ENCODE measurements at regions not wholly inside any gene's neighbourhood (a gene's known extent, or its start where the extent isn't known, plus 50 kb on each side); places are given as distances from the start of the nearest gene placed in this dataset.

DNA sequence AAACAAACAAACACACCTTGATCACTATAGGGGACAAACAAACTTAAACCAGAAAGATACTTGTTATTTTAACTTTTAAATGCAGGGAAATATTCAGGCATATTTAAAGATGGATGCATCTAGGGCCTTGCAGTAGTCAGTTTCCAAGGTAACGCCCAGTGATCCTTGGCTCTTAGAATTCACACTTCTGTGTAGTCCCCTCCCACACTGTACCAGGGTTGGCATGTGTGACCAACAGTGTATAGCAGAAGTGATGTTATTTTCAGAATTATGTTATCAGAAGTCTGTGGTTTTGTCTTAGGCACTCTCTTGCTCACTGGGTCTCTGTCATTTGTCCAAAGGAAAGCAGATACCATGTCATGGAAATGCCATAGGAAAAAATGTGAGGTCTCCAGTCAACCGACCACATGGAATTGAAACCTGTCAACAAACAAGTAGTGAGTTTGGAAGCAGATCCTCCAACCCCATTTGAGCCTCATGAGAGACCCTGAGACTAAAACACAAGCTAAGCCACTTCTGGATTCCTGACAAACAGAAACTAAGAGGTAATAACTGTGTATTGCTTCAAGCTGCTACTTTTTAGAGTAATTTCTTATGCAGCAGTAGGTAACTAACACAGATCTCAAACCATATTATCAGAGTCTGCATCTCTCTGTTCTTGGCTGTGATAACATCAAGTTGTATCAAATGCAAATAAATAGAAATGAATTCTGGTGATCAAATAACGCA is 670.3 kb downstream of the KCTD8 start:
- Histone ChIP-seq H3K27ac (ENCODE audit: low read depth, low read length, poor library complexity, severe bottlenecking) (no peak overlapping the region), H3K4me2 (ENCODE audit: low read length) (no peak overlapping the region), H4K20me1 (ENCODE audit: insufficient read depth, low read length) (no peaks in the 10 kb centered on the region), H3K36me3 (ENCODE audit: insufficient read depth, low read length) (no peaks in the 10 kb centered on the region), H3K79me2 (ENCODE audit: insufficient read depth, low read depth, low read length) (no peaks in the 10 kb centered on the region), H3K9me2 (ENCODE audit: insufficient read depth, low read length) (no peaks in the 10 kb centered on the region), H3K4me3 (ENCODE audit: low read depth, low read length, poor library complexity, severe bottlenecking) (no peak overlapping the region), H3K9me3 (ENCODE audit: low read length) (no peaks in the 10 kb centered on the region), H2AFZ (ENCODE audit: low read length) (no peak overlapping the region), H3K4me1 (ENCODE audit: insufficient read depth, low read length, poor library complexity, severe bottlenecking) (no peaks in the 10 kb centered on the region)
- DNase-seq (ENCODE audit: low spot score) = no peak
- POLR2A ChIA-PET = interaction anchor here (1.0 kb wide), 1 partner anchor 14 kb away, joined by 4 read pairs; no protein-coding TSS in a partner anchor
- no peak for TF ChIP-seq EZH2phosphoT487 (IDR thresholded peaks at IDR 0.05; ENCODE audit: borderline replicate concordance, low read depth, low read length)
- TF ChIP-seq, protein P1, sequence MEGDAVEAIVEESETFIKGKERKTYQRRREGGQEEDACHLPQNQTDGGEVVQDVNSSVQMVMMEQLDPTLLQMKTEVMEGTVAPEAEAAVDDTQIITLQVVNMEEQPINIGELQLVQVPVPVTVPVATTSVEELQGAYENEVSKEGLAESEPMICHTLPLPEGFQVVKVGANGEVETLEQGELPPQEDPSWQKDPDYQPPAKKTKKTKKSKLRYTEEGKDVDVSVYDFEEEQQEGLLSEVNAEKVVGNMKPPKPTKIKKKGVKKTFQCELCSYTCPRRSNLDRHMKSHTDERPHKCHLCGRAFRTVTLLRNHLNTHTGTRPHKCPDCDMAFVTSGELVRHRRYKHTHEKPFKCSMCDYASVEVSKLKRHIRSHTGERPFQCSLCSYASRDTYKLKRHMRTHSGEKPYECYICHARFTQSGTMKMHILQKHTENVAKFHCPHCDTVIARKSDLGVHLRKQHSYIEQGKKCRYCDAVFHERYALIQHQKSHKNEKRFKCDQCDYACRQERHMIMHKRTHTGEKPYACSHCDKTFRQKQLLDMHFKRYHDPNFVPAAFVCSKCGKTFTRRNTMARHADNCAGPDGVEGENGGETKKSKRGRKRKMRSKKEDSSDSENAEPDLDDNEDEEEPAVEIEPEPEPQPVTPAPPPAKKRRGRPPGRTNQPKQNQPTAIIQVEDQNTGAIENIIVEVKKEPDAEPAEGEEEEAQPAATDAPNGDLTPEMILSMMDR (conservative IDR thresholded peaks at IDR 0.05; ENCODE audit: low read length) = no peak
- CTCF ChIA-PET (ENCODE audit: unreplicated experiment) = no interaction called here
- intact Hi-C loops (cut with micrococcal nuclease; ENCODE audit: unreplicated experiment) = no loop called here
- BruUV-seq (replicated peaks) = no TSS peak

DNA sequence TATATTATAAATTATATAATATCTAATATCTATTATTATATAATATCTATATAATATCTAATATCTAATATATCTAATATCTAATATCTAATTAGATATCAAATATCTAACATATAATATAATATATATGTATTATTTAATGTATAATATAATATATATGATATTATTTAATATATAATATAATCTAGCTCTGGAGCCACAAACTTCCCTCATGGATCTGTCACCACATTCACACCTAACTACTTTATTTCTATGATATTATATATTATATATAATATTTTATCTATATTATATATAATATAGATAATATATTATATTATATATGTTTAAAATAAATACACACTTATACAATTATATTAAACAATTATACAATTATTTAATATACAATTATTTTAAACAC is 667.5 kb downstream of the KCTD8 start:
- Histone ChIP-seq H3K36me3 (ENCODE audit: insufficient read depth, low read length) (no peaks in the 10 kb centered on the region), H3K4me1 (ENCODE audit: insufficient read depth, low read length, poor library complexity, severe bottlenecking) (no peaks in the 10 kb centered on the region), H3K4me2 (ENCODE audit: low read length) (no peak overlapping the region), H3K9me2 (ENCODE audit: insufficient read depth, low read length) (no peaks in the 10 kb centered on the region), H3K9me3 (ENCODE audit: low read length) (no peaks in the 10 kb centered on the region), H2AFZ (ENCODE audit: low read length) (no peak overlapping the region), H3K27ac (ENCODE audit: low read depth, low read length, poor library complexity, severe bottlenecking) (no peak overlapping the region), H3K79me2 (ENCODE audit: insufficient read depth, low read depth, low read length) (no peaks in the 10 kb centered on the region), H4K20me1 (ENCODE audit: insufficient read depth, low read length) (no peaks in the 10 kb centered on the region), H3K4me3 (ENCODE audit: low read depth, low read length, poor library complexity, severe bottlenecking) (no peak overlapping the region)
- no peak for DNase-seq (ENCODE audit: low spot score)
- CTCF ChIA-PET (ENCODE audit: unreplicated experiment) = no interaction called here
- POLR2A ChIA-PET = no interaction called here
- intact Hi-C loops (cut with micrococcal nuclease; ENCODE audit: unreplicated experiment) = no loop called here
- no peak for TF ChIP-seq EZH2phosphoT487 (IDR thresholded peaks at IDR 0.05; ENCODE audit: borderline replicate concordance, low read depth, low read length)
- TF ChIP-seq, protein P1 (conservative IDR thresholded peaks at IDR 0.05; ENCODE audit: low read length) = no peak
- no TSS peak for BruUV-seq (replicated peaks)

DNA sequence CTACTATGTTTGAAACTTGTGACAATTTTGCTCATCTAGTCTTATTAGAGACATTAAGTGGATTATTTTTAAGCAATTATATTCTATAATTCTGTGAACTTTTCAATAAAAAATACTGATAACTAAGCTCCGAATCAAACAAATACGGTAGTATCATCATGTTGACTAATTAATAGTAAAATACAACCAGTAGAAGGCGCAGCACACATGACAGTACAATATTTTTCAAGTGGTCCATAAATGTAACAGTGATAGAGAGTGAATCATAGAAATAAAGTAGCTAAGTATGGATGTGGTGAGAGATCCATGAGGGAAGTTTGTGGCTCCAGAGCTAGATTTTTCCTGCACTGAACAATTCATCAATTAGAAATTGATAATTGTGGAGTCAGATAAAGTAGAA is 666.2 kb downstream of the KCTD8 start:
- no peak overlapping the region for H3K4me2 ChIP-seq (ENCODE audit: low read length)
- TF ChIP-seq EZH2phosphoT487 (IDR thresholded peaks at IDR 0.05; ENCODE audit: borderline replicate concordance, low read depth, low read length) = no peak
- TF ChIP-seq, protein P1 (conservative IDR thresholded peaks at IDR 0.05; ENCODE audit: low read length) = peak; percentile 41
- no TSS peak for BruUV-seq (replicated peaks)
- no peaks in the 10 kb centered on the region for H3K79me2 ChIP-seq (ENCODE audit: insufficient read depth, low read depth, low read length)
- H3K9me2 ChIP-seq (ENCODE audit: insufficient read depth, low read length) = no peaks in the 10 kb centered on the region
- no peak overlapping the region for H3K27ac ChIP-seq (ENCODE audit: low read depth, low read length, poor library complexity, severe bottlenecking)
- ChIA-PET POLR2A (interaction anchor here (0.6 to 1.1 kb wide), 2 partner anchors 473 to 479 kb away, joined by 3 read pairs; no protein-coding TSS in a partner anchor), CTCF (ENCODE audit: unreplicated experiment) (no interaction called here)
- intact Hi-C loops (cut with micrococcal nuclease; ENCODE audit: unreplicated experiment) = no loop called here
- no peaks in the 10 kb centered on the region for H4K20me1 ChIP-seq (ENCODE audit: insufficient read depth, low read length)
- DNase-seq (ENCODE audit: low spot score) = no peak
- H3K36me3 ChIP-seq (ENCODE audit: insufficient read depth, low read length) = no peaks in the 10 kb centered on the region
- no peaks in the 10 kb centered on the region for H3K4me1 ChIP-seq (ENCODE audit: insufficient read depth, low read length, poor library complexity, severe bottlenecking)
- no peak overlapping the region for H3K4me3 ChIP-seq (ENCODE audit: low read depth, low read length, poor library complexity, severe bottlenecking)
- H2AFZ ChIP-seq (ENCODE audit: low read length) = no peak overlapping the region; the same call in 1 of the 2 replicates
- H3K9me3 ChIP-seq (ENCODE audit: low read length) = no peaks in the 10 kb centered on the region
